Activated CD8-positive, alpha-beta memory T cell treated with anti-CD3 and anti-CD28 coated beads for 36 hours (primary cell): ENCODE measurements at regions not wholly inside any gene's neighbourhood (a gene's known extent, or its start where the extent isn't known, plus 50 kb on each side); places are given as distances from the start of the nearest gene placed in this dataset.

Experiments
- CTCF ChIA-PET: fragments of 350-600 bp; sonication (Branson Sonifier 250); formaldehyde crosslinking; loops from one replicate; lab custom pipeline; 2021; ENCODE audit warnings: antibody characterized with exemption; lab: Charles Lee
- POLR2A ChIA-PET: fragments of 350-600 bp; sonication (Branson Sonifier 250); formaldehyde crosslinking; loops from one replicate; lab custom pipeline; 2021; ENCODE audit warnings: antibody characterized with exemption; lab: Charles Lee

DNA sequence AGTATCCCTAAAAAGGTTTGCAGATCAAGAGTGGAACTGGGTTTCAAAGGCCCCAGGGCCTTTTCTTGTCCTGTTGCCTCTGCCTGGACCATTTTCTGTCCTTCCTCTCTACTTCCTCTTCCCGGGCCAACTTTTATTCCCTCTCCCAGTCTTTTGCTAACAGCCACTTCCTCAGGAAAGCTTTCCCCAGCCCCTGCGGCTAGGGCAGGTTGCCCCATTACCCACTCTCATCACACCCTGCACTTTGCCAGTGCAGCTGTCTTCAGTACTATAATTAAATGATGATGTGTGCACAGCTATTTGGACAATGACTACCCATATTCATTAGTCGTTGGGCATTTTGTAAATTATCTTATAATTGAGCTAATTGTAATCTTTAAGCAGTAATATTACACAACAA lies 150.5 kb upstream of the THBS1 start:
- ChIA-PET POLR2A (no interaction called here), CTCF (no interaction called here)

DNA sequence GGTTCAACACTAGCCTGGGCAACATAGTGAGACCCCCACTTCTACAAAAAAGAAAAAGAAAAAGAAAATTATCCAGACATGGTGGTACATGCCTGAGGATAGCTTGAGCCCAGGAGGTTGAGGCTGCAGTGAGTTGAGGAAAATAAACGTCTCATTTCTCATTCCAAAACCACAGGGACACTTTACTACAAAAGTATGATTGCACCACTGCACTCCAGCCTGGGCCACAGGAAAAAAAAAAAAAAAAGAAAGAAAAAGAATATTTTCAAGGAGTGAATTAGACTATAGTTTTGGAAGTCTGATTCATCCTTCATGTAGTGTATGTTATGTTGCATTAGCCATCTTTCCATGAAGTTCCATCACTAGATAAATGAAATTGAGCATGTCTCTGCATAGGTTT lies 149.5 kb upstream of the THBS1 start:
- CTCF ChIA-PET = no interaction called here
- POLR2A ChIA-PET = no interaction called here

DNA sequence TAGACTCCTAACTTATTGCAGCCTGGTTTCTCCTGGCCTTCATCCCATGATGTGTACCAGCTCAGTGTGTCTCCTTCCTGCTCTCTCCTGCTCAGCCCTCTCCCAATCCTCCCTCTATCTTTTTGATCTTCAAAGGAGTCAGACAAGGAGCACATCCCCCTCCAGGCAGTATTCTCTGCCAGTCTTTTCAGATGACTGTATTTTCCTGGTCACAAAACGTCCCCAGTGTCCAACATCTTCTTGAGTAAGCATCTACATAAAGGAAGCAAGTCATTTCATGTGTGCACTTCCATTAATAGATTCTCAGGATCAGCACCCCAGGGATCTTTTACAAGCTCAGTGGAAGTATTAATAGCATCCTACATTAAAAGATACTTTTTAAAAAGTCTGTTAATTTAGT lies 148.9 kb upstream of the THBS1 start:
- POLR2A ChIA-PET = no interaction called here
- CTCF ChIA-PET = no interaction called here

DNA sequence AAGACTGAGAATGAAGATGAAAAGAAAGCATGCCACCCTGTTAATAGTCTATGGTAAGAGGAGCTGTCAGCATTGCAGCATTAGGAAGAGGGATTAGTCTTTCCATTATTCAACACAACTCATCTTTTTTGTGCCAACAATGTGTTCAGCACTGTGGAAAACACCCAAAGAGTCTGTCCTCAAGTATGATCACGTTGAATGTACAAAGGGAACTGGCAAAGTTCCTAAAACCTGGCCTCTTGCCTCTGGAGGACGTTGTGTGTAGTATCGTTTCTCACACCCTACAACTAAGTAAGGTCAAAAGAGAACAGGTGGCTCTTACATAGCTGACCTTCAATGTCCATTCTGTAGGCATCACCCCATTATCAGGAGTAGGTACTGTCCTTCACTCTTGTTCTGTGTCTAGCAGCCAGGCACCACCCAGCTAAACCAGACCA lies 147.9 kb upstream of the THBS1 start:
- CTCF ChIA-PET = no interaction called here
- POLR2A ChIA-PET = no interaction called here

DNA sequence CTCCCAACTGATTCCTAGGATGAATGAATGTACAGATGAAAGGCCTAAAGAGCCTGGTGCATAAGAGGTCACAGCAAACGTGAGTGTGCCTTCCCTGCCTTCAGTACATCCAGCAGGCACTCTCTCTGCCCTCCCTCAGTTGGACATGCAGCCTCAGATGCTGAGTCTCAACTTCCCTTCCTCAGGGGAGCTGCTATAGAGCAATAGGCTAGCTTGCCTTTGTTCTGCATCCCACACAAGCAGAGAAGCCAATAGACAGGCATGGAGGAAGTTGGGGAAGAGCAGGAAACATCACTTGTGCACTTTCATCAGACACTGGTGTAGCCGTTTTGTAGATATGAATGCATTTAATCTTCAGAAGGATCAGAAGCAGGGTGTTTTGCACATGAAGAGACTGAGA lies 147.5 kb upstream of the THBS1 start:
- CTCF ChIA-PET = no interaction called here
- POLR2A ChIA-PET = no interaction called here

DNA sequence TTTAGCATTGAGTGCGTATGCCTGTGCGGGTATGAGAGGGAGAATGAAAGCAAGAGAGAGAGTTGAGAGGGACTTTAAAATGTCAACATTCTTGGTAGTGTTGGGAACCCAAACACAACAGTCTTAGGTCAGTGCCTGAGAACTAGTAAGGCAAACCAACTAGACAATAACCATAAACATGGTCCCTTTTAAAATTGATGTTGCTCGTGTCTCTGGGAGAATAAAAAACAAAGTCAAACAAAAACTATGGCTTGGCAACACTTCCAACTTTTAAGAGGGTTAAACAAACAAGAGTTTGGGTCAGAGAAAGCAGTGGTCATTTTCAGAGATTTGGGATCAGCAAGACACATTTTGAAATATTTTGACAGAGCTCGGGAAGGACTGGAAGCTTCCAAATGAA lies 146.7 kb upstream of the THBS1 start:
- ChIA-PET POLR2A (no interaction called here), CTCF (interaction anchor here (0.5 kb wide), 1 partner anchor 224 kb away, joined by 4 read pairs; no protein-coding TSS in a partner anchor)

DNA sequence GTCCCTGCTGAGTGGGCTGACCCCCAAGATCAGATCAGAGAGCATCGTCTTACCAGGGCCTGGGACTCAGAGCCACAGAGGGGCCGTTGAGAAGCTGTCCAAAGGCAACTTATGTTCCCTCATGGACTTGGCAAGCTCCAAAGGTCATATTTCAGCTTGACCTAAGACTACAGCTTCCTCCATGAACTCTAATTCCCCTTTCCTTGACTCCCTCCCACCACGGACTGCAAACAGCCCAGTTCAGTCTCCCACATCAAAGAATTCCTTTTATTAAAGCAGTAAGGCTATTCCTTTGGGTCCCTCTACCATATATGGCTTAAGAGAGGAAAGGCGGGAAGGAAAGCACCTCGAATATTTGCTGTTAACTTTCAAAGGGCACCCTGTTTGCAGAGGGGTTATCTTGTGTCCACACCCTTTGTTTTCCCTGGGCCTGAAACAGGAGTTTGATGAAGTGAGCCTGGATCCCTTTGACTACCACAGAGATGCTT lies 146.1 kb upstream of the THBS1 start:
- ChIA-PET CTCF (interaction anchor here (0.5 kb wide), 1 partner anchor 223 kb away, joined by 4 read pairs; no protein-coding TSS in a partner anchor), POLR2A (no interaction called here)

DNA sequence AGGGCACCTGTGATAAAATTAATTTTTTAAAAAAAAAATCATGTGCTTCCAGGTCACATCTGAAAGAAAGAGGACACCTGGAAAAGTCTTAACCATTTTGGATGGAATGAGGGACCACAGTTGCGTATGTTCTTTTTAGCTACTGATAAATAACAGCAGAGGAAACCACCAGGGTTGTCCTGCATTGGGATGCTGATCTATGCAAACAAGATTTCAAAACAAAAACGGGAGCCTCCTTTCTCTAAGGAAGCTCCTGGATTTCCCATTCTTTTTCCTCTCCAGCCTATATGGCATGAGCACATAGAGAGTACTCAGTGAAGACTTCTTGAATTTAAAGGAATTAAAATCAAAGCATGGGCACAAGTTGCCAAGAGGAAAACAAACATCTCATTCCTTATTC lies 145.6 kb upstream of the THBS1 start:
- ChIA-PET CTCF (no interaction called here), POLR2A (no interaction called here)

DNA sequence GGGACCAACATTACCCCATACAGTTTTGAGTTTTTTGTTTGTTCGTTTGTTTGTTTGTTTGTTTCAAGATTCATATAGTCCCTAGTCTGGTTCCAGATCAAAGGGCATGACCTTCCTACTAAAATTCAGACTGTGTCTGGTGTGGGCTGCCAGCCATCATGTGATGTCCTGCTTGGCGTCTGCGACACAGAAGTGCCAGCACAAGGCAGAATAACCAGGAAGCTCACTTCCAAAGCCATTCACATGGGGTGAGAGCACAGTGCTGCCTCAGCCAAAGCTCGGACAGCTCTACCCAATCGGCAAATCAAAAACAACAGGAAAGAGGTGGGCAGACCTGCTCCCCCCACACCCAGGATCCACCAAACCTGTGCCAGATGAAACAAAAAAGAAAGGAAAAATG lies 142.6 kb upstream of the THBS1 start:
- CTCF ChIA-PET = no interaction called here
- POLR2A ChIA-PET = no interaction called here

DNA sequence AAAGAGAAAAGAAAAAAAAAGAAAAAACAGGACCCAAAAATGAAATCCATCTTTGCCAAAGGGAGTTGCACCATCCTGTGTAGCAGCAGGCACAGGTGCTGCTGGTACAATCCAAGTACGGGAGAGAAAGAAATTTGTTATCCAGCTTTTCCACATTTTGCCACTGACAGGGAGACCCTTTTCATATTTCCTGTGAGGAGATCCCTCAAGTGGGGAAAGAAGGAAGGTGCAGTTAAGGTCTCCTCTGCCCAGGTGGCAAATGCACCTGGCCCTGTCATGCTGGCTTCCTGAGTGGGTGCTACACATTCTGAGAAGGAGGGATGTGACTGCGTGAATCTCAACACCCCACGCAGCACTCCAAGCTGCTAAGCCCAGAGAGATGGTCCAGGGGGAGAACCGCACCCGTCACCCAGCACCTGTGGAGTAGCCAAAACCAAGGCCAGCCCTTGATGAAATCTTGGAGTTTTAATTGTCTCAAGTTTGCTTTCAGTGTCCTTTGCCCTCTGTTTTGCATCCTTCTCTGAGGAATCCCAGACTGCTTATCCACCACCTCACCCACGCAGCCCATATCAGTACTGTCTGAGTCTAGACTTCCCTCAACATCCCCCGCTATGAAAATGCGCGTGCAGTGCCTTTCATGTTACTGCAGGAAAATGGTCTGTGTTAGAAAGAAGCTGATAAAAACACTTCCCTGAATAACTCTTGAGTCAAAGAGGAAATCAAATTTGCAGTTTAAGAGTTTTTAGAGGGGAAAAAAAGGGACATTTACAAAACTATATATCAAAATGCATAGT lies 141.9 kb upstream of the THBS1 start:
- POLR2A ChIA-PET = no interaction called here
- CTCF ChIA-PET = no interaction called here

DNA sequence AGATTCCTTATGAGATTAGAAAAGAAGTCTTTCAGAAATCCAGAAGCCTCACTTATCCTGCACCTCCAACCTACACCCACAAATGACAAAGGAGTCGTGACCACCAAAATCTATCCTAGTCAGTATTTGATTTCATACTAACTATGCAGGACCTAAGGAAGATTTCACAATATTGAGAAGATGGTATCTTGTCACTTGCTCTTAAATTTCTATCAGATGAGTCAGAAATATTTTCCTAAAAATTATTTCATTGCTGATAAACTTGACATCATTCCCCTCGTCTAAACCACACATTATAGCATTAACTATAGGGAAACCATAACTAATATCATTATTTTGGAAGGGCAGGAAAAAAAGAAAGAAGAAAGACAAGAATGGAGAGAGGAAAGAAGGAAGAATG lies 138.0 kb upstream of the THBS1 start:
- ChIA-PET CTCF (no interaction called here), POLR2A (no interaction called here)

DNA sequence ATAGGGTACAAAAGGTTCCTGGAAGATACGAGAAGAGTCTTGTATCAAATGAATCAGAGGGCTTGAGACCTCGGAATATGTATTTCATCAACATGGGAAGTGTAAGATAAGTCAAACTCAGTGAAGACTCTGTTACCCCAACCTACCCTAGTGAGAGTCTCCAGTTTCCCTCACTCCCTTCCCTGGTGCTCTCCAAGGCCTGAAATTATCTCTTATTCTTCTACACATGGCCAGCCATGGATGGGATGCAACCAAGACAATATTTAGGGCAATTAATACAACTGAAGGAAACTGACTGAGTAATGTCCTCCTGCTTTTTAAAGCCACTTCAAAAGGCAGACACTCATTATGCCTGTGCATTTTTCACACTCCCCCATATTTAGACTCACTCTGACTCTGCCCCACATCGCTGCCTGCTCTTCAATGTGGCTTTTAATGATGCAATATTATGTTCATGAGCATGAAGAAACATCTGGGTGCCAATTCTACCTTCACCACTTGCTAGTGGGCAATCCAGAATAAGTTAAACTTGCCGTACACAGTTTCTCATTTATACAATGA lies 137.1 kb upstream of the THBS1 start:
- POLR2A ChIA-PET = no interaction called here
- CTCF ChIA-PET = no interaction called here

DNA sequence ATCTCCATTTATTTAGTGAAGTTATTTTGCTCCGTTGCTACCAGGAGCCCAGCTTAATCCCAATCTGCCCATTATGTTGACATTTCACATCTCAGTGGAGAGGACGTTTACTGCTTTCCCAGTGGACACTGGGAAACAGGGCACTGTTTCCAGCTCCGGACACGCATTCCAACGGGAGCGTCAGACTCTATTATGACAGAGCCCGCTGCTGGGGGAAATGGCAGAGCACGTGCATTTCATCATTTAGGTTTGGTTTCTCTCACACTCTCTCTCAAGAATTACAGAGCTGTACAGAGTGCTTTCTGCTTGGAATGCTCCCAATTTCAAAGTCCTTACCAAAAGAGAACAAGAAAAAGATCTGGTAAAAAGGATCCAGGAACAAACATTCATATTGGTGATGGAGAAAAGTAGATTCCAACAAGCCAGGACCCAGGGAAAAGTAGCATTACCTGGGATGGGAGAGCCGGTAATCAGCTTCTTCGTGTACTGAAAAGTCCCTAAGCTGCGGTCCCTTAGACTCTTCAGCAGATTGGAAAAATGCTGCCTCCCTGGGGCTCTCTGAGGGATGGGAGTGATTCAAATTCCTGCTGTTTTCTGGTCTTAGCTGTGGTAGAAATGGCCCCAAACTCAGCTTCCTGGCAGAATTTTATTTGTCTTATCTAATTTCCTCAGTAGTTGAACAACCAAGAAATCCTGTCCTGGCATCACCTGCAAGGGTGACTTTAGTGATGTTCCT lies 136.0 kb upstream of the THBS1 start:
- CTCF ChIA-PET = no interaction called here

DNA sequence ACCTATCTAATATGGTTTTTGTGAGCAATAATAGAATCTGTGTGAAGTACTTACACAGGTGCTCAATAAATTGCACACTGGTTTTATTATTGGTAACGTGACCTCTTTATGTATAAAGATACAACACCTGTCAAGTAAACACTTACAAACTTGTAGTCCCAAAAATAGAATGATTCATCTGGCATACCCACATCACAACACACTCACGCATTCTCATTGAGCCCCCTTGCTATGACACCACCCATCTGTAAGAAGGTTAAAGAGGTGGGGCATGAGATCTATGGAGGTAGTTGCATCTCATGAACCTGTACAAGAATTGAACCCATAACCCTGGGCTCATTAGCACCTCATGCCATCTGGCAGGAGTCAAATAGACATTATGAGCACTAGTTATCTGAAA lies 134.9 kb upstream of the THBS1 start:
- POLR2A ChIA-PET = no interaction called here
- CTCF ChIA-PET = no interaction called here

More for the DNA sequence above, 136.0 kb upstream of the THBS1 start:
- POLR2A ChIA-PET = interaction anchor here (0.6 kb wide), 1 partner anchor 300 kb away, joined by 3 read pairs; no protein-coding TSS in a partner anchor

DNA sequence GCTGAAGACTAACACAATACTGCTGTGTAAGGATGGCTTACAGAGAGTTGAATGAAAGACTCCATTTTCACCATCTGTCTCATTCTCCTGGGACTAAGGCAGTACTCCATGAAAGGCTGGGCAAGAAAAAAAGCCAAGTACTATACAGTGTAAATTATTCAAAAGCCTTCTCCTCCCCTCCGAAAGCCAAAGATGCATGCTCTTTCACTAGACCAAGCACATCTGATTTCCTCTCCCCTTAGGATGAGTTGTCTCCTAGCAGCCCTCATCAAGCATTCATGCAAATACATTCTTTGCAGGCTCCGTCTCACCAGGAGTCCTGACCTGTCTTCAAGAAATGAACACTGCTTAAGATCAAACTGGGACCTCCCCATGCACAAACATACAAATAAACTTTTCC lies 133.5 kb upstream of the THBS1 start:
- CTCF ChIA-PET = no interaction called here

DNA sequence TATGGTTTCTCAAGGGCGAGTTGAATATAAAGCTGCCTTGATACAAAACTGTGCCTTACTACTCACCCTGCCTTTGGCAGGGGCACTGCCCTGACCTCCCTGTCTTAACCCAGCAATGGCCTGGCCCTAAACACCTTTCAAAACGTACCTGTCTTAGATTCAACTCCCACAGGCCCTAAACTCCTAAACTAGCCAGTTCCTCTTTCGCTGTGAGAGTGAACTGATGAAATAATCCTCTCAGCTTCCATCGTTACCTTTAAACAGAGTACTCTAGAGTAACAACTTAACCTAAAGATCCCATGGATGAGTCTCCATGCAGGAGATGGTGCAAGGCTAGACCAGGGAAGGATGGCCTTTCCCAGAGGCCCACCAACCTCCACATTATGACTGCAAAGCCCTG lies 133.0 kb upstream of the THBS1 start:
- CTCF ChIA-PET = no interaction called here

More for the DNA sequence above, 133.5 kb upstream of the THBS1 start:
- POLR2A ChIA-PET = no interaction called here

DNA sequence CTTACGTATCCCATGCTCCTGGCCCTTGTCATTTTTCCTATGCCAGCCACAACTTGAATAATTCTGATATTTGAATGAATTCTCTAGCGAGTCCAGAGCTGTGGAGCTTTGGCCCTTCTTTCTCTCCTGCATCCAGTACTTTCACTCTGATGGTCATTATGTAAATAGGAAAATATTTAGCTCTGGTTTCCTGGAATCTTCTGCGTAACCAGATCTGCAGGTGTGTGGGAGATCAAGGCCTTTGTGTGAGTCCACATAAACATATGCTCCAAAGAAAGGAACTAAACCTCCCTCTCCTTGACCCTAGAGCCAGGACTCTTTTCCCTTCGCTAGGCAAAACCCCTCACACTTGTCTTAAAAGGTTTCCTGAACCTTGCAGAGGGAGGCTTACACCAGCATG lies 132.5 kb upstream of the THBS1 start:
- POLR2A ChIA-PET = no interaction called here
- CTCF ChIA-PET = no interaction called here

More for the DNA sequence above, 133.0 kb upstream of the THBS1 start:
- POLR2A ChIA-PET = no interaction called here

DNA sequence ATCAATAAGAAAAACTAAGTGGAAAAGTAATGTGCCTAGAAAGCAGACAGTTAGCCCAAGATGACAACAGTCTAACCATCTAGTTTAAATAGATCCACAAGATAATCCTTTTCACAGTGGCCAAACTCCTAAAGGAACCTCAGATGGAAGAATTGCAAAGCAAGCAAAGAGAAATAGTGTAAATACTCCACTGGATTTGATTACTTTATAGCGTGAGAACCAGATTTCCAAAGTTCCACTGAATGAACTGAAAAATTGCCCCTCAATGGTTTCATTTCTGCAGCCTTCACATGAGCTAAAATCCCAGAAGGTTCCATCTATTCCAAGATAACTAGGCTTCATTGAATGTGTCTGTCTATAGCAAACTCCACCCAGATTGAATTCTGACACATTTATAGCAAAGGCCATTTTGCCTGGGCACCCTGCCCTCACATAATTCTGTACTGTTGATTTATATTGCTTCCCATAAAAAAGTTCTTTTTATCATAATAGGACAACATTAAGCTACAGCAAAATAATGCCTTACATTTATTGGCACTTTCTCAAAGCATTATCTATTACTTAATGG lies 129.7 kb upstream of the THBS1 start:
- CTCF ChIA-PET = no interaction called here

DNA sequence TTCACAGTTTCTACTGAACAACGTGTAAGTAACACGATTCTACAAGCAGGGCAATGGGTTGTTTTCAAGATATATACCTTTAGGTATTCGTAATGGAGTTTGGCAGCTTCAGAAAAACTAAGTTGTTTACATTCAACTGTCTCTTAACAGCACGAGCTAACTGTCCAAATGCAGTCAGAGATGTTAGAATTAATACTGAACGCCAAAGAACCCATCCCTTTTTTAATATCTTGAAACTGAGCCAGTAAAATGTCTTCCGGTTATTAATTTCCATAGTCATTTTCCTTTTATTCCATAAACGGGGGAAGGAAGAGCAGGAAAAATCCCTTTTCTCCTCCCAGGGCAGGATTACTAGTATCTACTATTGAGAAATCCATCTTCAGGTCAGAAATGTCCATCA lies 129.0 kb upstream of the THBS1 start:
- CTCF ChIA-PET = no interaction called here
- POLR2A ChIA-PET = no interaction called here

More for the DNA sequence above, 129.7 kb upstream of the THBS1 start:
- POLR2A ChIA-PET = no interaction called here

DNA sequence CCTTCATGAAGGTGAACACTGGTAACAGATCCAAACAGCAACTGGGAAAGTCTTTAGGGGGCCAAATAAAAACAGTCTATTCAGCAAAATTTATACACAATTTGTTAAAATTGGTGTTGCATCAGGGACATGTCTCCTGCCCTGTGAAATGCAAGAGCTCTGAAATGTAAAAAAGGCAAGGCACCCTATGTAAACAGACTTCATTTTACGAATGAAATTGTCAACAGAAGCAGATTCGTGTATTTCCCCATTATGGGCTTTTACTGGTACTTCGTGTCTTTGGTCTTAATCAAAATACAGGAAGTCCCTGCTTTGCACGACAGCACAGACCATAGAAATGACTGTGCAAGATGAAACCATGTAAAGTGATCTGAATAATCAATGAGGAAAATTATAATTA lies 127.3 kb upstream of the THBS1 start:
- POLR2A ChIA-PET = no interaction called here

More for the DNA sequence above, 127.3 kb upstream of the THBS1 start:
- CTCF ChIA-PET = no interaction called here
